Glomerular visceral epithelial cell (primary cell): ENCODE measurements at regions not wholly inside any gene's neighbourhood (a gene's known extent, or its start where the extent isn't known, plus 50 kb on each side); places are given as distances from the start of the nearest gene placed in this dataset.
"Not testable (repeated sequence)": the region's sequence is repeated elsewhere in the genome, so short reads cannot be mapped to it uniquely, and the experiment has no call there.

ENCODE experiments used
- DNase-seq: peaks from one replicate; pipeline ENCODE4 v3.0.0-alpha.2; 2016; ENCODE audit errors: extremely low spot score

DNA sequence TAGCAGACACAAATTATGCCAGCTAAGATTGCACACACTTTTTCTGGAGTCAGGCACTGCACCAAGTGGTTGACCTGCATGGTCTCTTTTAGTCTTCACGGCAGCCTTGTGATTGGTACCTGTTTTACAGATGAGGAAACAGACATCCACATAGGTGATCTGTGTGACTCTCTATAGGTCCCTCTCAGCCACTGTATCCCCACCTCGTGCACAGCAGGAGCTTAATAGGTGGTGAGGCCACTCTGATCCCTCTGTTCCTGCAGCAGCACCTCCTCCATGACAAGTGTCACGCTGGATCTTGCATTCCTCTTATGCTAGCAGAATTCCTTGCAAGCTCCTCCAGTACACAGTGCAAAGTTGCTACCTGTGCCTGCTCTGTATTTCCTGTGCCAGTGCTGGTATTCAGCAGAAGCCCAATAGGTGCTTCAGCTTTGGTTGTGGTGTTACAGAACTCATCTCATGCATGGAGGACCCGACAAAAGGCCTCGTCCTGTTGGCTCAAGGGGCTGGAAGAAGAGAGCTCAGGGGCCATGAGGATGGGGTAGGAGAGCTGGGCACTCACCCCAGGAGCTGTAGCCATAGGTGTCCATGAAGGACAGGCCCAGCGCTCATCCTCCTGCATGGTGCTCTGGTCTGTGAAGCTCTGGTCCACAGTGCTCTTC, 546.7 kb downstream of the PTPRU start:
- DNase-seq: no peak

DNA sequence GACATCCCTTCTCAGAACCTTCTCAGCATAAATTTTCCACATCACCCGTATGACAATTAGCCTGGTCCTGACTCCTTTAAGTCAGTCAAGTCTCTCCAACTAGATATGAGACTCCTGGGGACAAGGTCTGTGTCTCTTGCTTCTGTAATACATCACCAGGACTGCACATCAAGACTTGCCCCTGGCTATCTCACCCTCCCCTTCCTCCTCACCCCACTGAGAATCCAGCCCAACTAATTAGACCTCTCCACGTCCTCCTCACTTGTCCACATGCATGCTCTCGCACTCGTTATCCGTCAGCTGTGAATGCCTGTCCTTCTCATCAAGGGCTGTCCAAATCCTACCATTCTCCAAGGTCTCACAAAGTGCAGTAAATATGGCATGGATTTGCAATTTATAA, 542.8 kb downstream of the PTPRU start:
- no peak for DNase-seq

DNA sequence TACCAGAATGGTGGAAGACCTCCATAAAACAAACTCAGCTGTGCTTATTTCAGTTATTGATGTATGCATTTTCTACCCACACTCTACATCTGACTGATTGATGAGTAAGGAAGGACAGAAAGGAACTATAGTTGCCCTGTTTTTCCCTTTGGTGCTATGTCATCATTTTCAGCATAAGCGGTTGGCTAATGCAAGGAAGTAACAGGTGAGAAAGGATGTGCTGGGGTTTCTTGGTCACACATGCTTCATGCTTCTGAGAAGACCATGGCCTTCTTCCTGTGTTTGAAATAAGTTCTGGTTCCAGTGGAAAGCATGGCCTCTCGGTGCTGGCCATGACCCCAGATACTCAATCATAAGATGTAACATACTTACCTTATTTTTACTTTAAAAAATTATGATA, 541.2 kb downstream of the PTPRU start:
- no peak for DNase-seq

DNA sequence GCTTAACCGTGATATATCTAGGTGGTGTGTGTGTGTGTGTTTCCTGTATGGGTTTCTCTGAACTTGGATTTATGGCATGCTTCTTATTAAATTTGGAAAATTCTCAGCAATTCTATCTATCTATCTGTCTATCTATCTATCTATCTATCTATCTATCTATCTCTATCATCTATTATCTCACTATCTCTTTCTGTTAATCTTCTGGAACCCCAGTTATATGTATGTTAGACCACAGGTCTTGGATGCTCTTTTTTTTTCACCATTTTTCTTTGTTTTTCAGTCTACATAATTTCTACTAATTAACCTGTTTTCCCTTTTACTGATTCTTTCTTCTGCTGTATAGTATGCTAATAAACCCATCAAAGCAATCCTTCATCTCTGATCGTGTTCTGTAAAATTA, 538.0 kb downstream of the PTPRU start:
- no peak for DNase-seq

DNA sequence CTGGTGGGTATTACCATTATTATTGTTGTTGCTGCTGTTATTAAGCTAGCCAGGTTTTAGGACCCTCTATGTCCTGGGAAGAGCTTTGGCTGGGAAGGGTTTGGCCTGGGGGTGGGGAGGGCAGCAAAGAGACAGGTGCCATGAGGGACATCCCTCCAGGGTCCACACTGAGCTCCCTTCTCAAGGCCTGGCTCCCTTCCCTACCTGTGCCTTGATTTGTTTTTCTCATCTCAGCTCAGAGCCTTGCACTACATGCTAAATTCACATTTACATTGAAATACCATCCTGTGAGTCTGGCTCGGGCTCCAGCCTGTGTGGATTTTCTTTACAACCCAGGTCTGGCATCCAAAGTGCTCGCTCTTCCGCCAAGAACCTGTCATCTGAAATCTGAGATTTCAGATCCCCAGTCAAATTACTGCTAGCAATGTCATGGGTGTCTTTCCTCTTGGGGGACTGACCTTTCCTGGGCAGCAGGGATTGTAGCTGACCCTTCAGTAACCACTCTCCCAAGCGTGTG, 536.3 kb downstream of the PTPRU start:
- no peak for DNase-seq

DNA sequence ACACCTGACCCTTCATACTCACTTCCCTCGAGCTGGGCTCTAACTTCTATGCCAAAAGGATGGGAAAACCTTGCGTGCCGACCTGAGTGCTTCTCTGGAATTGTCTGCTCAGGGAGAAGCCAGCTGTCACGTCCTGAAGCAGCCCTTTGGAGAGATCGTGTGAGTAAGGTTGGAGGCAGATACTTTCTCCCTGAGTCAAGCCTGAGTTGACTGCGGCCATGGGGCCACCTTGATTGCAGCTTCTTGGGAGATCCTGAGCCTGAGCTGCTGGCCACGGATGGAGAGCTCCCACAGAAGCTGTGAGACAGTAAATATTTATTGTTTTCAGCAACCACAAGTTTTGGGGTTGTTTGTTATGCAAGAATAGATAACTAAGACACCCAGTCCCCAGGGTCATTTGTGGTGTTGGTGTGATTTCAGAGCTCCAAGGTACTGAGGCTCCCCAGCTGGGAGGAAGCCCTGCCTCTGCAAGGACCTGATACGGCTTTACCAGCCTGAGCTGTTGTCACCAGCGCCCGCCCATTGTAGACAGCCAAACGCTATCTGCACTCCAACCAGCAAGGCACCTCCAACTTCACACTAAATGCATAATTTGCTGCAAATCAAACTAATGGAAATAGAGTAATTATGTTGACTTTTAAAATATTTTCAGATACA, 531.6 kb downstream of the PTPRU start:
- no peak for DNase-seq

DNA sequence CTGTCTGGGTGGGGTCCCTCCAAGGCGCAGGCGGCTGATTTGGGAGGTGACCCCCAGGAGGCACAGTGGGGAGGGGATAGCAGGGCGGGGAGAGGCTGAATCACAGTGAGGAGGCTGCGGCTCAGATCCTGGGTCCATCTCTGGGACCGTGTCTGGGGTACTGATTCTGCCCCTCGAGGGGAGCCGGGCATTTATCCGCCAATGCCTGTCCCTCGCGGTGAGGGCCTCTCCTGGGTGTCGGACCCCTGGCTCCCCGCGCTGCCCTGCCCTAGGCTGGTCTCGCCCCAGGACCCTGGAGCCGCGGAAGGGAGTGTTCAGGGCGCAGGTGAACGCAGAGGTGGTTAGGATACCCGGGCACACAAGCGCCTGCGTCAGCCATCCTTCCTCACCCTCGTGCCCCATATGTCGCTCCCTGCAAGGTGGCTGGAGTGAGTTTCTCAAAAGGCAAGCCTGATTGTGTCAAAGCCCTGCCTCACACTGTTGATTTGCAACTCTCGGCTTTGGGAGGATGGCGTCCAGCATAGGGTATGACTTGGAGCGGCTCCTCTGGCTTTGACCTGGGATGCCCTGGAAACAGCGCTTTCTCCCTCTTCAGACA, 530.9 kb downstream of the PTPRU start:
- no peak for DNase-seq

DNA sequence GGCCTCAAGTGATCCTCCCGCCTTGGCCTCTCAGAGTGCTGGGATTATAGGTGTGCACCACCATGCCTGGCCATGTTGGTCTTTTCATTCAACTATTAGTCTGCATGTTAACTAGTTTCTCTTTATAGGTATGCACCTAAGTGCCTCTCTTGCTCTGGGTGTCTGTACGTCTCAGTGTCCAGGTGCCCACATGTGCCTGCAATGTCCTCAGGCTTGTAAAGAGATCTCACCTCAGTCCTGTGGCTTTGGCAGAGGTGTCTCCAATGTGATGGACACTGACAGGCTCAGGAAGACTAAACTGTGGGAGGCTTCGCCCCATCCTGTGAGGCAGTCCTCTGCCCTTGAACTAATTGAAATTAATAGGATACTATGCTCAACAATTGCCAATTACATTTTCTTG, 526.3 kb downstream of the PTPRU start:
- no peak for DNase-seq

DNA sequence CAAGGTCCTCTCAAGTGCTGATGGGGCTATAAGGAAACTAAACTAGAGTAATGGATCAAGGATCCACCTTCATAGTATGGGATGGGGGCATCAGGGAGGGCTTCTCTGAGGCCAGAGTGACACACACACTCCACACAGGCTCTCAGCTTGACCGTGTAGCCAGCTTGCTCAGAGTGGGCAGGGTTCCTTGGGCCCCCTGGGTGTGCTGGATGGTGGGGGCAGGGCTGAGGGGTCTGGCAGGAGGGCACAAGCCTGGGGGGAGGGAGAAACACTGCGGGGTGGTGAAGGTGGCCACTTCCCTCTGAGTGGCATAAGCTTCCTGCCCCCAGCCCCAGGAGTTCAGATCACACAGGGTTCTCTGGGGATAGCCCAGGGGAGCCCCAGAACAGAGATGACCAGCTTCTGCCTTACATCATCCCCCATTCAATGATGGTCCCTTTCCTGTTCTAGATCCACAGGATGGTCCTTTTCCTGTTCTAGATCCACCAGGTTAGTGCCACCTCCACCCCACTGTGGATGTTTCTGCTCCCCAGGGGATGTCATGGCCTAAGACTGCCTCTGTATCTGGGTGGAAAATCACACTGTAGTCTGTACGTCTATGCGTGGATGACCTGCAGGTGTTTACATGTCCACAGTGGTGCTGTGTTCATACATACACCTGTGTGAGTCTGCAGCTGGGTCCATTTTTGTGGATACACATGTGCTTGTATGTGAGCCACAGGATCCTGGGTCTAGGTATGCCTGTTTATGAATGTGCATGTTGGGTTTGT, 525.0 kb downstream of the PTPRU start:
- DNase-seq: no peak

DNA sequence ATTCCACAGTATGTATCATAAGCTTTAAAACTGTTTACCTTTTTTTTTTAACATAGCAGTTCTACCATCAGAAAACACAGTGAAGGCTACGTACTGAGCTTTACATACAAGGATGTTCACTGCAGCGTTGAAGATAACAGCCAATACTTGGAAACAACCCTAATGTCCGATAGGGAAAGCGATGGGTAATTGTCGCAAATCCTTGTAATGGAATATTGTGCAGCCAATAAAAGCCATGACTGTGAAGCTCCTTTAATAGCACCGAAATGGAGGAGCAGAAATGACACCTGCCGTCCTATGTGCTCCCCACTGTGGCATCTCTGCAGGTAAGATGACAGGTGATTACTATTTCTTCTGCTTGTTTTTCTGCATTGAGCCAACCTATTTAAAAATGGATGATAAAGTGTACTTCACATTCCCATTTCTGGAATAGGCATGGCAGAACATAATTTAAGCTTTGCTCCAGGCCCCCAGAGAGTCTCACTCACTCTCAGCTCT, 523.8 kb downstream of the PTPRU start:
- DNase-seq: no peak

DNA sequence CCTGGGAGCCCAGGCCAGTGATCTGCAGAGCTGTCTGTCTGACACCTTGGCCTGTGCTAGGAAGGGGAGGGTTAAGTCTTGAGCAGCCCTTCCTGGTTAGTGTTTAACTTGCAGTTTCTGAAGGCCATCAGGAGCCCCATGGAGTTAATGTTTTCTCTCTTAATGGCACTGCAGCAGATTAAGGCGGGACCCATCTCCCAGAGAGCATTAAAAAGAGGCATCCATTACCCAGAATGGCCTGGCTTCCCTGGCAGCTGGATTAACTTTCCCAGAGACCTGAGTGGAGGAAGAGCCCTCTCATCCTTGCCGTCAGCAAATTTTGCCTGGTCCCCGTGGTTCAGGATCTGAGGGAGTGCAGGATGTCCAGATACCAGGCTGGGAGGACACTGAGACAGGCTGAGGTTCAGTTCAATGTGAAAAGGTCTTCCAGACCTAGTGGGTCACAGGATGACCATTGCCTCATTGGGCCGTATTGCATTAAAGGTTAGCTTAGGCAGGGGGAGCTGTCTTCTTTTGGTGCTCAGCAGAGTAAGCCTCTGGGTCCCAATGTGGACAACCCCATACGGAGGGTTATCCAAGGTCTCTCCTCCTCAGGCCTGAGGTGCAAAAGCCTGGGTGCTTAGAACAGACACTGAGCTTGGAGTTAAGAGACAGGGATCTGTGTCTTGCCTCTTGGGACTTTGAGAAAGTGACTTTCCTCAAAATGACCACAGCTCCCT, 522.6 kb downstream of the PTPRU start:
- no peak for DNase-seq

DNA sequence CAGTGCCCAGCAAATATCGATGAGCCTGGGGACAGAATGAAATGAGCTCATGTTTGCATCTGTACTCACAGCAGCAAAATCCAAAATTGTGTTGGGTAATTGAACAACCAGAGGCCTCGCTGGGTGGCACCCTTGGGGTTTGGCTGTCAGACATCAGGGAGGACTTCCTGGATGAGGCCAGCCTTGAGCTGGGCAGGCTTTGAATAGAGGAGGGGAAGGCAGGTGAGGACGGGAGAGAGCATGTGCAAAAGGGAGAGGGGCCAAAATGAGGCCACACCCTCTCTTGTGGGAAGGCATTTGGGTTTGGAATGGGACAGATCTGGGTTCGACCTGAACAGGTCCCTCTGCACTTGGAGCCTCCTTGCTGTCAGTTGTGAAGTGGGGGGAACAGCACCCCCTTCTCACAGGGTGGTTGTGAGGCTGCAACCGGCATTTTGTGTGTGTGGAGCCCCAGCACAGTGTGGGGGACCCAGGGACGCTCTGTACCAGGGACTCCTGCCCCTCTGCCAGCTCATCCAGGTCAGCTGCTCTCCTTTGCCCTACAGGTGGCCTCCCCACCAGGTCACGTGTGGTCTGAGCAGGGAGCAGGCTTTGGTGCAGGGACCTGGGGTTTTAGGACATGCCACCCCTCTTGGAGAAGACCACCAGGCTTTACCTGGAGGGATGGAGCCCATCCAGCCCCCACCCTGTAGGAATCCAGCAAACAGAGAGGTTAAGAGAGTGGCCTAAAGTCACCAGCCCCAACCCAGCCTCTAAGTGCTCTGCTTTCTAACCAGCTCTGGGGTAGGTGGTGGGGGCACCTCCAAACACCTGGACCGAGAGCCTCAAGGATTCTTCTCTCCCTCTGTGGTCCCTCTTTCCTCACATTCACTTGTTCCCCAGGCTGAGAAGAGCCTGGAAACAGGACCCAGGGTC, 521.8 kb downstream of the PTPRU start:
- DNase-seq: no peak

DNA sequence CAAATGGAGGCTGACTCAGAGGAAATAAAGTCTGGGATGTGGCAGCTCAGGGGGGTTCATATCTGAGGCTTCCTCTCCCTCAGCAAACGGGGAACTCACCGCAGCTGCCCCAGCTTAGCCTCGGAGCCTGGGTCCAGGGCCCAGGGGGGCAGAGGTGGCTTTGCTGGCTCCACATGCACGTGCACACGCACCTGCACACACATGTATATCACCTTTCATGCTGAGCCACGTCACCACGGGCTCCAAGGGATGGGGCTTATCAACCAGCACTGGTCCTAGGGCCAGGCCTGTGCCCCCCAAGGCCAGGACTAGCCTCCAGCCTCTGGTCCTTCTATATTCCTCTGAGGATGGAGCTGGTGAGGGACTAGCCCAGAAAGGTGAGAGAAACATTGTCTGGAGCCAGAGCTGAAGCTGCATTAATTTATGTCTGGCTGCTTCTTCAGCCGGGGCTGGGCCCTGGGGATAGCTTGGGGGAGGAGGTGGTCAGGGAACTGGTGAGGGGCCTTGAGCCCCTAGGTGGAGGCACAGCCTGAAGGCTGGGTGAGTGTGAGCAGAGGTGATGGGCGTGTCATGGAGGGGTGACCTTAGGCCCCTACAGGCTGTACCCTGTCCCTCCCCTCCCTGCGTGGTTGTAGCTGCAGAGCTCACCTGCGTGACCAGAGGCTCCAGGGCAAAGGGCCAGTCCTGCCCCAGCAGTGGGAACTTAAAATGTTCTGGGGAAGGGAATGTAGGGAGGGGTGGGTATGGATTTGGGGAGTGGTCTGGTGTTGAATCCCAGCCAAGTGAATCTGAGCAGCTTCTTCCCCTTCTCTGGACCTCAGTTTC, 520.8 kb downstream of the PTPRU start:
- no peak for DNase-seq

DNA sequence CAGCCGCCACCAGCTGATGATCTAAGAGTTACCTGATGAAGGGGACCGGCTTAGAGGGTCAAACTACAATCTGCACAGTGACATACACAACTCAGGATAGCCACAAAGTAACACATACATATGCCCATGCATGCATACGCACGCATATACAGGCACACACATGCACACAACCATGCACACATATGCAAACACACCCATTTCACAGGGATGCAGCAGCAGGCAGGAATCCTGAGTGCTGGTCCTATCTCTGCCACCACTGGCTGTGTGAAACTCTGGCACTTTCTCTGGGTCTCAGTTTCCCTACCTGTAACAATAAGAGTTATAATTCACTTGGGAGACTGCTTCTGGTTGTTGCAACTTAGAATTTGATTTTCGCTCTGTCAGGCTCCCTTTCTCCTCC, 520.2 kb downstream of the PTPRU start:
- no peak for DNase-seq

DNA sequence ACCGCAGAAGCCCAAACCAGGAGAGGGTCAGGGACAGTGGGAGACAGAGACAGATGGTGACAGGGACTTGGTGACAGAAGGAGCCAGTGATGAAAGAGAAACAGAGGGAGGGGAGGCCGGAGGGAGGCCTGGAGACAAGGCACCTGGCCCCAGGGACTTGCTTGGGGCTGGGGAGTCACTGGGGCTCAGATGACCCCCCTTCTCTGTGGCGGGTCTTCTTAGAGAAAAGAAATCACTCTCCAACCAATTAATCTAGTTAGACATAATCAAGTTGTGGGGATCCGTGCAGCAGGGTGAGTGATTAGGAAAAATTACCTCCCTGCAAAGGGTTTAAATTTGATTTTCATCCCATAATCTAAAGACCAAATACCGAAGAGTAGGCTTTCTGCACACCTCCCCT, 519.8 kb downstream of the PTPRU start:
- DNase-seq: no peak

DNA sequence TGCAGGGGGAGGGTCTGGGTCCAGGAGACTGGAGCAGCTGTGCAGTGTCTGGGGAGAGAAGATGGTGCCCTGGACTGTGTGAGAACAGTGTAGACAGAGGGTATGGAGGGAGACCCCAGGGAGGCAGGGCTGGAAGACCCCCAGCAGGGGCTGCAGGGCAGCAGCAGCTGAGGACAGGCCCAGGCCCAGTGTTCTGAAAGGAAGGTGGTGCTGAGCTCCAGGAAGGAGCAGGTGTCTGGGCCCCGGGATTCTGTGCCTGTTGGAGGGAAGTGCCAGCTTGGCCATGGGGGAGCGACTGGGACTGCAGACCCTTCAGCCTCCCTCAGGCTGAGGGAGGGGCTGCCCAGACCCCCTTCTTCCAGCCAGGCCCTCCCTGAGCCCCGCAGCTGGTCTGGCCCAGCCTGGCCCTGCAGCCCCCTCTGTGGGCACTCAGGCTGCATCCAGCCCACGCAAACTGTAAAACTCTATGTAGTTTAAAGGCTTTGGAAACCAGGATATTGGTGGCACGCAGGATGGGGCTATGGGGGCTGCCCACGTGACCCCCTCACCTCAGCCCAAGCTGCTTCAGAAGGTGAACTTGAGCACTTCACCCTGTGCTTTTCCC, 519.2 kb downstream of the PTPRU start:
- DNase-seq: not testable (repeated sequence)

DNA sequence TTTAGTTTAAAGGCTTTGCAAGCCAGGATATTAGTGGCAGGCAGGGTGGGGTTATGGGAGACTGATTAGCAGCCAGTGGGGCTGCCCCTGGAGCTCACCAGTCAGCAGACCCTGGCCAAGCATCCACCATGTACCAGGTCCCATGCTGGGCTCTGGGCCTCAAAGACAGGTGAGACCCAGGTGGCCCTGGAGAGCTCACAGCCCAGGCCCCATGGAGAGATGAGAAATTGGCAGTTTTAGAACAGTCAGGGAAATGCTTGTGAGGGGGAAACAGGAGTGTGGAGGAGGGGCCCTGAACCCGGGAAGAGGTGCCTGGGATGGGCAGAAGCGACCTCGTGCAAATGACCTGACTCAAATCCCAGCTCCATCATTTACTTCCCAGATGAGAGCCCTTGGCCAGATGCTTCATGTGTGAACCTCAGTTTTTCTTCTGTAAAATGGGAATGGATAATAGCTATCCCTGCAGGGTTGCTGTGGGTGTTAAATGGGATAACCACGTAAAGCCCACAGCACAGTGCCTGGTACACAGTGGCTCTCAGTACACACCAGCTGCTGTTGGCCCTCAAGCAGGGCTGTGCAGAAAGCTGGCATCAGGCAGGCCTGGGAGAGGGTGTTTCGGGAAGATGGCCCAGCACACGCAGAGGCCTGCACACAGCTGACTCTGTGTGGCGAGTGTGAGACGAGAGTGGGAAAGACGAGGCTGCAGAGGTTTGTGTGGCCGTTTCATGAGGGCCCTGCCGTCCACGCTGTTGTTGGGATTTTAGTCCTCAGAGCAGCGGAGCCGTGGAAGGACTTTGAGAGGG, 518.5 kb downstream of the PTPRU start:
- DNase-seq: no peak
